Inflammatory macrophage treated with lipopolysaccharide for 4 hours (primary cell): ENCODE measurements at regions not wholly inside any gene's neighbourhood (a gene's known extent, or its start where the extent isn't known, plus 50 kb on each side); places are given as distances from the start of the nearest gene placed in this dataset.
"Not testable (repeated sequence)": the region's sequence is repeated elsewhere in the genome, so short reads cannot be mapped to it uniquely, and the experiment has no call there.

Experiments
- DNase-seq: peaks from one replicate; pipeline ENCODE4 v3.0.0-alpha.2; 2020

- DNase-seq: peak; percentile 99
Observed at GRCh38 chr7:20466543-20467021, 135.9 kb downstream of the ITGB8 start.

DNA sequence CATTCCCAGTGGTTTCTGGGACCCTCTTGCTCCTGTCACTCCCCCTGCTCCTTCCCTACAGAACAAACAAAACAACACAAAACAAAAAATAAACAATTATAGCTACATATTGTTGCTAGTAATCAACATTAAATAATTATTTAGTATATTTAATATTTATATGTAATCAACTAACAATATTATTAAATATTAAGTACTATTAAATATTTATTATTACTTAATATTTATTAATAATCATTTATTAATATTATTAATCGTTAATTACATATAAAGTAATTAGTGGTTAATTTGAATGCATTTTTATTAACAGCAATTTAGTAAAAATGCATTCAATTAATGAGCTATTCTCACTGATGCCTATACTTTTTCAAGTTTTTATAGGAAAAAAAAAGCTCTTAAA, 139.4 kb downstream of the ITGB8 start:
- no peak for DNase-seq

GRCh38 chr7:20470726-20471125, 140.0 kb downstream of the ITGB8 start:
- peak; percentile 89 for DNase-seq

DNA sequence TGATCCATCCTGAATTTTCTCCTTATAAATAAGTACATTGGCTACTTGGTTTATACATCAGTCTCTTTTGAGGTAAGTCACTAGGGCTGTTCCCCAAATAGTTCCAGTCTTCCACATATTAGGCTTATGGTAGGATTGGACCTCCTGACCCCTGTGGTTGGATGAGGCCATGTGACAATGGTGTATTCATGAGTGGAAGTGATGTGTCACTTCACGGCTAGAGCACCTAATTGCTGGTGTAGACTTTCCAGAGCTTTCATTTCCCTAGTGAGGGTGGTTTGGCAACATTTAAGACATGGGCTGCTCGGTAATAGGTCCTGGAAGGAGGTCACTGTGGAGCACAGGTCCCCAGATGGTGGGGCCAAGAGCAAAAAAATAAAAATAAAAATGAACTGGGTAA, 141.2 kb upstream of the ABCB5 start:
- DNase-seq: peak; percentile 96

DNA sequence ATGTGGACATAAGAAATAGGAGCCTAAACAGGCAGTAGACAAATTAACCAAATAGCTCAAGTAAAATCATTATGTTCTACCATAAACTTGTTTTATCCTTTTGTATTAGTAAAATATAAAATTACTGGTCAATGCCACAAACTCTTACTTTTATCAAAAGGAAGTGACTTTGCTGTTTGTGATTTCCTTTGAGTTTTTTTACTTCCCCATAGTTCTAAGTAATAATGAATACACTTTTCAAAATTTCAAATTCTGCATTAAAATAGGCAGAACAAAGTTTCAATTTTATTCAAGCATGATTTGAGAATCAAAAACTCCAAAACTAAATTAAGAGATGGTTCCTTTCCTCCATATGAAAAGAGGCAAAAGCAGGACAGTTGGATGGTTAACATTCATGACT, 139.7 kb upstream of the ABCB5 start:
- DNase-seq: no peak

DNA sequence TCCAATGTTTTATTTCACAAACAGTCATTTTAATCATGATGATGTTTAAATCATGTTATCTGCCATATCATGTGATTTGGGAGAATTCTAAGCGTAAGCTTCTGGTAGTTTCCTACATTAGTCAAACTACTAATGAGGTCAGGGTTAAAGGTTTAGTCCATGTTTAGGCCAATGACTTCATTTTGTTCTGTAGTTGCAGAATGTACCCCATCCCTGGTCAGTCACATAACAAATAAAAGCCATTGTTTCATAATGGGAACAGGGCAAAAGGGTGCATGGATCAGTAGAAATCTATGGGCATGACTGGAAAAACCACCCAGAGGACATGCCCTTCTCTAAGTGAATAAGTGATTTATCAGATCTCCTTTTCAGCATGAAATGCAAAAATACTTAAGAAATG, 138.4 kb upstream of the ABCB5 start:
- DNase-seq: peak; percentile 95

DNA sequence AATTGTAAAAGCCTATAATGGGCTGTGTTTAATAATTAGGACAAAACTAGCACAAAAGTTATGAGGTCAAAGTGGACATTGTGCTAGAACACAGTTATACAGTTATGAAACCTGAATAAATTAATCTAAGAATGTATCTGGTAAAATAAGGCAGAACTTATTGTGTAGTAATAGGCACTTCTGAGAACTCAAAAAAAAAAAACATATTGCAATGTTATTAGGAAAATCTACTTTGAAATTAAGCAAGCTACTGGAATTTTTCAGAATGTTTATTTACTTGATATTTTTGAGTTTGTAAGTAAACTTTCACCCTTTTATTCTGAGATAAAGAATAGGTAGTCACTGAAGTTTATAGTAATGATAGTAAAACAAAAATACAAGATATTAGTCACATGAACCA, 135.8 kb upstream of the ABCB5 start:
- peak; percentile 56 for DNase-seq

DNA sequence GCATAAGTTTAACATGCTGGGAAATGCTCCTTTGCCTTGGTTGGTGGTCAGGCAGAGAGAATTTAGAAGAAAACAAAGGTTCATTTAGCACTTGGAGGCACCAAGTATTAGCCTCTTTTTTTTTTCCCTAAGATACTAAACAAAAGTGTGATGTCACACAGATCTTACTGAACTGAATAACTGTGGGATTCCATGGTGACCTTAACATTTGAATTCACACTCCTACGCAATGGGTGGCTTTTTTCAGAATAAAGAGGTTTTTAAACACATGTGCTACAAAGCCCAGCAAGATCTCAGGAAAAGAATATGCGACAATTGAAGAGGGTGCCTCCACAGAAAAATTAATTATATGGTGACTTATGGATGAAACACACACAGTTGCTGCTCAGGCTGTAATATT, 133.4 kb upstream of the ABCB5 start:
- DNase-seq: no peak

GRCh38 chr7:20484356-20484755, 131.1 kb upstream of the ABCB5 start:
- DNase-seq: peak; percentile 90

- no peak for DNase-seq
Observed at GRCh38 chr7:20488850-20489249, 126.6 kb upstream of the ABCB5 start.

GRCh38 chr7:20491284-20491683, 124.2 kb upstream of the ABCB5 start:
- no peak for DNase-seq

- no peak for DNase-seq
Observed at GRCh38 chr7:20494566-20494965, 120.9 kb upstream of the ABCB5 start.

DNA sequence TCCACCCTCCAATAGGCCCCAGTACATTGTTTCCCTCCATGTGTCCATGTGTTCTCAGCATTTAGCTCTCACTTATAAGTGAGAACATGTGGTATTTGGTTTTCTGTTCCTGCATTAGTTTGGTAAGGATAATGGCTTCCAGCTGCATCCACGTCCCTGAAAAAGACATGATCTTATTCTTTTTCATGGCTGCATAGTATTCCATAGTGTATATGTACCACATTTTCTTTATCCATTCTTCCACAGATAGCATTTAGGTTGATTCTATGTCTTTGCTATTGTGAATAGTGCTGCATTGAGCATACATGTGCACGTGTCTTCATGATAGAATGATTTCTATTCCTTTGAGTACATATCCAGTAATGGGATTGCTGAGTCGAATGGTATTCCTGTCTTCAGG, 114.0 kb upstream of the ABCB5 start:
- not testable (repeated sequence) for DNase-seq

DNA sequence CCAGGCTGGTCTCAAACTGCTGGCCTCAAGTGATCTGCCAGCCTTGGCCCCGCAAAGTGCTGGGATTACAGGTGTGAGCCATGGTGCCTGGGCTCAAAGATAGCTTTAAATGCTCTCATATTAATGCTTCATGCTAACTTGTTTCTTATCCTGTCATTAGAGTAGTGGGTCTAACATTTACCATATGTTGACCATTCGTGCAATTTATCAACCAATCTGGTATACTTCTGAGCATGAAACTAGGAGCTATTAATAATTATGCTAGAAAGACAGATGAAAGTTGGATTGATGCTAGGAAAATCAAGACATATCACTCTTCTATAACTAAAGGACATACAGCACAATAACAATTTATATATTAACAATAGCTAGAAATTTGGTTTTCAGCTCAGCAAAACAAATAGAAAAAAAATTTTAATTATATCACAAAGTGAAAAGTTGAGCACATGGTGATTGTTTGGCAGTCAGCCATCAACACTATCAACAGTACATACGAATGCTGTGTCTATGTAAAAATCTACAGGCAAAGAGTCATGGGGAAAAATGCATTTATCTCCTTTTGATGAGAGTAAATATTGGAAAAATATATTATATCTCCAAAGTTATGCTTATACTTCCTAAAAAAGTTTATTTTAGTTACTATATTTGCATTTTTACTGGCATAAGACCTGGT, 112.1 kb upstream of the ABCB5 start:
- no peak for DNase-seq

DNA sequence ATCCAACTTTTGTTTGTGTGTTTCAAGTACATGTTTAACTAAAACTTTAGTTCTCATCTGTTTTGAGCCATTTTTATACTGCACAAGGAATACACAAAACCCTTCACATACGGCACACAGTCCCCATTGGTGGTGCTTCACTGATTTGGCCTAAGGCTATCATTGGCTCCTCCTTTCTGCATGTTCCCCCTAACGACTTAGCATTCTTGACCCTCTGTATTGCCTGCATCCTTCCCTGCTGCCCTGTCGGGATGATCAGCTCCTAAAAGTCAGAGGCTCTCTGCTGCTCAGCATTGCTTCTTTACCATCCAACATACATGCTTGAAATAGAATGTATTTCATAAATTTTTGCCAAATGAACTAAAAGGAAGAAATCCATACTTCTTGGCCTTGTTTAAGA, 111.4 kb upstream of the ABCB5 start:
- no peak for DNase-seq

DNA sequence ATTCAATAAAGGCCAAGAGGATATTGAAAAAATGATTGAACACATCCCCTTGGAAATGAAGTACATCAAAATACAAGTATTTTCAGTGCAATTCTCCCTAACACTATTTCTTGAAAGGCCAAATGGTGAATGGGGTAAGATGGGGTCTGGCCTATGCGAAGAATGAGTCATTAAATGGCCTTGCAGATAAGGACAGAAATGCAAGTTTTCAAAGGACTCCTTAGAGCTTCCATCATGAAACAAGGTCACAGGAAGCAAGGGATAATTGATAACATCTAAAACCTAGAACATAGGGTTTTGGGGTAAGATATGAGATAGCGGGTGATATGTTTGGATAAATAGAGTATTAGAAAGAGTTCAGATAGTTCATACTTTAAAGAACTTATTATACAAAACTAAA, 109.3 kb upstream of the ABCB5 start:
- DNase-seq: no peak

- DNase-seq: no peak
Observed at GRCh38 chr7:20507157-20507556, 108.3 kb upstream of the ABCB5 start.

DNA sequence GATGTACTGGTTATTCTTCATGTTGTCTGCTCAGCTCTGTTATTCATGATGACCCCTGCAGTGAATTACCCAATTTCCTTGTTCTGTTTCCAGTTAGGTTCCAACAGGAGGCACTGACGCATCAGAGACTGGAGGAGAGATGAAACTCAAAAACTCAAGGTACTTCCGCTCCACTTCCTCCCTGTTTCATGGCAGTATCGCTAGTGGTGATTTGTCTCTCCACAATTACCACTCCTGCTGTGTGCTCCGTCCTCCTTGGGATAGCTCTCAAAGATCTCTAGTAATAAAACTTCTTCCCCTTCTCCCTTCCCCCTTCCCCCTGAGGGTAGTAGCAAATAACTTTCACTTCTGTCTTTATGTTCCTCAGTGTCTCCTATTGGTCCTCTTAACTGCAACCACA, 107.4 kb upstream of the ABCB5 start:
- DNase-seq: peak; percentile 87

- DNase-seq: no peak
Observed at GRCh38 chr7:20509892-20510572, 105.4 kb upstream of the ABCB5 start.

- no peak for DNase-seq
Observed at GRCh38 chr7:20510573-20510900, 104.9 kb upstream of the ABCB5 start.

DNA sequence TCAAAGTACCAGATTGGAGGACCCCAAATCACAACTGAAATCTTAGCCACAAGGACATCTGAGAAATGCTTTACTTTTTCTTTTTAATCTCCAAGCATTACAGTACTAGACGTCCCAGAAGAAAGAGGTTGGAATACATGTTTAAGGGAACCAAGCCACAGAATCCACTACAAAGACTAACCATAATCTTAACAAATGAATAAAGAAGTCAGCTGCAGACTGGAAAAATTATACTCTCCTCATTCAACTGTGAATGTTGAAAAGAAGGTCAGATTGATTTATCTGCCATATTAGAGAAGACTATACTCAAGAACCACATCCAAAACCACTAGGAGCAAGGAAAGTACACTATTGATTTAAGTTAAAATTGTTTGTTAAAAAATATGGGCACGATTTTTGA, 102.1 kb upstream of the ABCB5 start:
- no peak for DNase-seq

DNA sequence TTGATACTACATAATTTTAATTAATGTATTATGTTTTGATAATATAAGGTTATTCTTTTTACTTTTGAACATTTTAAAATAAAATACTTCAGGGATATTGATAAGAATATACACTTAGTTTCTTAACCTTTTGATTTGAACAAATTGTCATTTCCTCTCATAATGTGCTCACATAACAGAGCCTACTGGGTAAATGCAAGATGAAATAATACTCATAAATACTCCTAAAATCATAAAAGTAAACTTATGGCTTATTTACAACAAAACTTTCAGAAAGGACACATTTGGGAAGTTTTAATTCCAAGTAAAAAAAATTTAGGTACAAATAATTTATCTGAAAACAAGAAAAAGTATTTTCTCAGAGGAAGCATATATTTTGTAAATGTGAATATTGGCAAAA, 101.6 kb upstream of the ABCB5 start:
- DNase-seq: no peak

- no peak for DNase-seq
Observed at GRCh38 chr7:20514364-20514763, 101.1 kb upstream of the ABCB5 start.

- DNase-seq: no peak
Observed at GRCh38 chr7:20519645-20520044, 95.8 kb upstream of the ABCB5 start.

- peak; percentile 19 for DNase-seq
Observed at GRCh38 chr7:20520530-20520929, 94.9 kb upstream of the ABCB5 start.
